A204.1 (cell line): ENCODE measurements at regions not wholly inside any gene's neighbourhood (a gene's known extent, or its start where the extent isn't known, plus 50 kb on each side); places are given as distances from the start of the nearest gene placed in this dataset.
"Not testable (repeated sequence)": the region's sequence is repeated elsewhere in the genome, so short reads cannot be mapped to it uniquely, and the experiment has no call there.

Experiments used
- FAIRE-seq: peaks from 2 replicates; lab custom pipeline; 2012; peaks lifted over from hg19 to GRCh38; lab: Jason Lieb, UNC

DNA sequence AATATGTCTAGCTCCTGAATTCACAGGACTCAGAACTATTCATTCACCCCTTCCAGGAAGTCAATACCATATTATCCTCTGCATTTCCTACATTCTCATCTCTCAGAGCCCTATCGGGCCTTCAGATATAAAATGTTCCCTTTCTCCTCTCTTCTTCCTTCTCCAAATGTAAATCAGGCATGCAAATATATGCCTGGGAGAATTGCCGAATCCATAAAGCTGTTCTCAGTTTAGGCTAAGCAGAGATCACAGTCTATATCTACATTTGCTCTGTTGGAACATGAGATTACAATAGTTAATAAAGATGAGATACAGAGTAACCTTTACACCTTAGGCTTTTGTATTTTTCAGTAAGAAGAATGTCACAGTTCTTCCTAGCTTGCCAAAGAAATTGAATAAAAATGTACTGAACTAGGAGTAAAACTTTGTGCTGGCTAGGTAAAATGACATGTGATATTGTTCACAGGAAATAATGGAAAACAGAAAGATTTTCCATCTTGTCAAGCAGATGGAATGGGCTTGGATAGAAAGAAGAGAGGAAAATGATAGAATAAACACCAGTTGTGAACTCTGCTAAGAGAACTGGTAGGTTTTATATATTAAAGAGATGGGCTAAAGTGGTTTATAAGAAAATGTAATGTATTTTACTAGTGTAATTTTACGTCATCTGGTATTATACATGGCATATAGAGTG, 161.5 kb downstream of the NRIP1 start:
- no peak for FAIRE-seq

DNA sequence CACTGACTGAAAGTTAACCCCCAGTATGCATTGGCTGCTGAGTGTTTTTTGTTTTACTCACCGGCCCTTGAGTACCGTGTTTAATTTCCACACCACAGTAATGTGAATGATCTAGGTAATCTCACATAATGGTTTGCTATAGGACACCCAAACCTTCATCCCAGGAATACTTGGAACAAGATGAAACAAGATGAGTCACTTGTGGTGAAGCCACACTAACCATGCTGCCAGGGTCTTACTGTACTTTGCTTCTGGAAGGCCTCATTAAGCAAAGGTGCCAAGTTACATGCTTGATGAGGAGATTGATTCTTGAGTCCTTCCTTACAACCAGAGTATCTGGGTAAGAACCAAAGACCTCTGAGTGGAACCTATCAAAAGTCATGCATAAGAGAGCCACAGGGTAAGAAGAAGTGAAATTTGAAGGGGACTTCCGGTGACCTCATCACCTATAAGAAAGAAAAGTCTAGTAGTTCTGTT, 163.3 kb downstream of the NRIP1 start:
- FAIRE-seq: no peak

DNA sequence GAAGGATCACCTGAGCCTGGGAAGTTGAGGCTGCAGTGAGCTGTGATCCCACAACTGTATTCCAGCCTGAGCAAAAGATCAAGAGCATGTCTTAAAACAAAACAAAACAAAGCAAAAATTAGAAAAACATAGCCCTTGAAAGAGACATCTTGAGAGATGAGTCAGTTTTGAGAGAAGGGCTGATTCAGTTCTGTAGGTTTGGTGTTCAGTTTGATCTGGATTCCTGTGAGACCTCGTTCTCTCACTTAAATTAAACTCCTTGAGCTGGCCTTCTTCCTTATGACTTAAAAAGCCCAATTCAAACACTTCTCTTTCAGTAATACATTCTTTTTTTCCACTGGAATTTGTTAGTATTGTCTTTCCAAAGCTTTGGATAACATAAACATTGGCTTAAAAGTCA, 164.2 kb downstream of the NRIP1 start:
- no peak for FAIRE-seq

DNA sequence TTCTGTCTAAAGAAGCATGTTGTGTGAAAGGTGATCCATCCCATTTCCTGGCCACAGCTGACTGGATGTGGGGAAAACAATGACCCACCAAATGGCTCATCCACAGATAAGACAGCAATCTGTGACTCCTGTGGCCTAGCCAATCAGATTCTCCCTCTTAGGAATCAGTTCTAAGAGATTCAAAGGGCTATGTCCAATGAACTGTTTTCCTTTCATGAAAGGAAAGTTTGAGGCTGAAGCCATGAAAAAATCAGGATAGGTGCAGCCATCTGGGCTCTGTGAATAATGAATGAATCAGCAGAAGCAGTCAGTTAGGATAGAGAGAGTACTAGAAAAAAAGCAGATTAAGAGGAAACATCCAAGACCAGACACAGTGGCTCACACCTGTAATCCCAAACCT, 164.7 kb downstream of the NRIP1 start:
- FAIRE-seq: no peak

DNA sequence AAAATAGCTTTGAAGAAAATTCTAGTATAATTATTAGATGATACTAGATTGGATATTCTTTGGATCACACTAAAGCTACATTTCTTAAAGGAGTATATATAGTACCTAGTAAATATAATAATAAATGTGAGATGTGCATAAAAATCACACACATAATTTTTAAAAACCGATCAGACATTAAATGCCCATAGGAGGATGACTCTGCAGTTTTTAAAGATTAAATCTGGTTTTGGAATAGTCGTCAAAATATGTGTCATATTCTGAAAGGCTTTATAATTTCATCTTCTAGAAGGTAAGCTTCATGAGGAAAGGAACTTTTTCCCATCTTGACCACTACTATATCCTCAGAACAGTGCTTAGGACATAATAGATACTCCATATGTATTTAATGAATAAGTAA, 169.0 kb downstream of the NRIP1 start:
- no peak for FAIRE-seq

DNA sequence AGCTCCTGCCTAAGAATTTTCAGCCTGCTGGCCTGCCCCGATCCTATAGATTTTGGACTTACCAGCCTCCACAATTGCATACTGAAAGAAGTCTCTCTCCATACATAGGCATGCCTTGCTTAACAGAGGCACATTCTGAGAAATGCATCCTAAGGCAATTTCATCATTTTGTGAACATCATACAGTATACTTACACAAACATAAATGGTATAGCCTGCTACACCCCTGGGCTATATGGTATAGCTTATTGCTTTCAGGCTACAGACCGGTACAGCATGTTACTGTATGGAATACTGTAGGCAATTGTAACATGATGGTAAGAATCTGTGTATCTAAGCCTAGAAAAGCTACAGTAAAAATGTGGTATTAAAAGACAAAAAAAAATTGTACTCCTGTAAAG, 174.7 kb downstream of the NRIP1 start:
- FAIRE-seq: no peak

DNA sequence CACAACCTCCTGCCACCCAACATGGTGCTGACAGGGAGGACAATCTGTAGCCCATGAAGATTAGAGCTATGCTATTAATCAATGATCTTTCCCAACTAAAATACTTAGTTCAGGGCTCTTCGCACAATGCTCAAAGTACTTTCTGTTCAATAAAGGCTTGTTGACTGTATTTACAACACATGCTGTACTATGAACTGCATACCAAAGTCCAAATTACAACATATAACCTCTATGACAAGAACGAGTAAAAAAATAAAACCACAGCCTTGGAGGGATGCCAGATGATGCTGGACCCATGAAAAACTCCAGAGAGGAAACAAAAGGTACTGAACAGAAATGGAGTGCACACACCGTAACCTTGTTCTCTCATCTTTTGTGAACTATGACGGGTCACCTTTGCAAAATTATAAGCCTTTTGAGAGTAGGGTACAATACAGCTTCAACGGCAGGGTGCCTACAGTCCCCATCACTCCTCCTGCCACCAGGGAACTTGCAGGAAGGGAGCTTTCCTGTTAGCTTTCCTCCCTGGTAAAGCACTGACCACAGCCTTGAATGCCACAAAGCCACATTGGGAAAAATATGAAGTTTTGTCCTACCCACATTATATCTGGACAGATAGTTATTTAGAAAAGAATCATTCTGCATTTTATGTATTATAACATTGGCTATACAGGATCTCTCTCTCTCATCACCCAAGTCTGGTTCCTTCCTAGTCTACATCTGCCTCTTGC, 175.6 kb downstream of the NRIP1 start:
- no peak for FAIRE-seq

DNA sequence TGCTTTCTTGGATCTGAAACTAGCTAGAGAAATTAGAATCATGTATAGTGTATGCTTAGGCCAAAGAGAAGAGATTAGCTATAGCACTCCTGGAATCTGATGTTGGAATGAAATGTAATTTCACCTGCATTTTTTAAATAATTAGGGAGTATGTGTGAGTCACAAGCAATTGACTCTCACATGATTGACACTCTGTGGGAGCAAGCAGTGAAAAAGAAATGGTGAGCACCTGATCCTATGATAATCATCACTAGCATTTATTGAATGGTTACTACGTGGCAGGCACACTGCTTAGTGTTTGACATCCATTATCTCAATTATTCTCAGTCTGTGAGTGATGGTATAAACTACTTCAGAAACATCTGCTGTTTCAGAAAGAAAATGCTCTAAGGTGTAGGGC, 176.6 kb downstream of the NRIP1 start:
- FAIRE-seq: no peak

DNA sequence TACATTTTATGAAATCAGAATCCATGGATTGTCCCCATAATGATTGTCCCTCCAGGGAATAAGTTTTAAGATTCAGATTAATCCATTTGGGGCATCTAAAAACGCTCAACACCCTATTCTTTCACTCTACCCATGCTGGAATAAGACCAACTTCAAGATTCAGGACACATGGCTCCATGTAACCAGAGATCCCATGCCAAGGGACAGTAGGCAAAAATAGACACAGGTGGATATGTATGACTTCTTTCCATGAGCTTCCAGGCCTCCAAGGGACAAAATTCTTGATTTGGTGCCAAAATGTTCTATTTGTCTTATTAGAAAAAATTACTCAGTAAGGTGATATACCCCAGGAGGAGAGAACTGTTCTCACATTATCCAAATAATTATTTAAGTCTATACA, 178.8 kb downstream of the NRIP1 start:
- FAIRE-seq: no peak

DNA sequence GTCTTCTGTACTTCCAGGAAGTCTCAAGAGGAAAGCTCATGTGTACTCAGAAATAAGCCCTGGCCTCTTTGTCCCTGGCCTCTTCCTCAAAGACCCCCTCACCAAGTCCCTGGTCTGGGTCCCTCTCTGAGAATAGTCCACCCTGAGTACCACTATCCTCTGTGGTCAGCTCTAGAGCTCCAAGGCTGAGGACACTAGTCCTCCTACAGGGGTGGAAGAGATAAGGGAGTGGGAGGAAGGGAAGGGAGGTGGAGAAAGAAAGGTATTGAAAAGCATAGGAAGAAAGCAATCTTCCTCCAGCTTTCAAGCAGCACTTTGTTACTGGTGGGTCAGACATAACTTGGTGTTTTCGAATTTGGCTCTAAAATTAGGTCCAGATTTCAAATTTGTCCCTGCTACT, 181.4 kb downstream of the NRIP1 start:
- FAIRE-seq: no peak

DNA sequence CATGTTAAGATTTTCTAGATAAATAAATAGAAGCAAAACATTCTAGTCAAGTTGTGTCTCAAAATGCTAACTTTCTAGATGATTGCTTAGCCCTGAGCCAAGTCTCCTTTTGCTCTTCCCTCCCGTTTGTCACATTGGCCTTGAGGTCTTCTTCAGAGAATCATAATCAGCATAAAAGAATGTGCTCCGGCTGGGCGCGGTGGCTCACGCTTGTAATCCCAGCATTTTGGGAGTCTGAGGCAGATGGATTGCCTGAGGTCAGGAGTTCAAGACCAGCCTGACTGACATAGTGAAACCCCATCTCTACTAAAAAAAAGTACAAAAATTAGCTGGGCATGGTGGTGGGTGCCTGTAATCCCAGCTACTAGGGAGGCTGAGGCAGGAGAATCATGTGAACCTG, 182.3 kb downstream of the NRIP1 start:
- not testable (repeated sequence) for FAIRE-seq

DNA sequence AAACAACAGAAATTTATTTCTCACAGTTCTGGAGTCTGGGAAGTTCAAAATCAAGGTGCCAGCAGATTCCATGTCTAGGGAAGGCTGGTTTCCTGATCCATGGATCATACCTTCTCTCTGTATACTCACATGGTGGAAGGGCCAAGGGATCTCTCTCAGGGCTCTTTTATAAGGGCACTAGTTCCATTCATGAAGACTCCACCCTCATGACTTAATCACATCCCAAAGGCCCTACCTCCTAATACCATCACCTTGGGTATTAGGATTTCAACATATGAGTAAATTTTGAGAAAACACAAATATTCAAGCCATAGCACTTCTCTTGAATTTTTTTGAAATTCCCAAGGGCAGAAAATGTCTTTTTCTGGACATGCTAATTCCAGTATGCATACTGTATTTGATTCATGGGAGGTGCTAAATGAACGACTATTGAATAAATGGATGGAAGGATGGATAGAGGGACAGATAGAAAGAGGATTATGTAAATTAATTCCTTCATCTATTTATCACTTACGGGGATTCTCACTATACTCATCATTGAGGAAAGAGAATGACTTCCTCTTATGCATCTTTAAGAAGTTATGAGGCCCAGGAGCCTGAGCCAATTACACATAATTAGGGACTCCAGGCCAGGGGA, 182.8 kb downstream of the NRIP1 start:
- FAIRE-seq: no peak

DNA sequence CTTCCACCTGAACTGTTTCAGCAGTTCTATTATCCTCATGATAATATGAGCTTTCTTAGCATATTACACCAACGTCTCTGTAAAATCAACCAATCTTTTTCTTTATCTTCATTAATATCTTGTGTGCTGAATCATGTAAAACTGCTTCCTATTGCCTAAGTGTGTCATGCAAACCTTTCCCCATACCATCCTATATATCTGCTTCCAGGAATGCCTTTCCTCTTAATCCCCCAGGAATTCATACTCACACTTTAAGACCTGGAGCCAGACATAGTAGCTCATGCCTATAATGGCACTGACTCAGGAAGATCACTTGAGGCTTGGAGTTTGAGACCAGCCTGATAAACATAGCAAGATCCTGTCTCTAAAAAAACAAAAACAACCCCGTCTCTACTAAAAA, 183.9 kb downstream of the NRIP1 start:
- FAIRE-seq: no peak

DNA sequence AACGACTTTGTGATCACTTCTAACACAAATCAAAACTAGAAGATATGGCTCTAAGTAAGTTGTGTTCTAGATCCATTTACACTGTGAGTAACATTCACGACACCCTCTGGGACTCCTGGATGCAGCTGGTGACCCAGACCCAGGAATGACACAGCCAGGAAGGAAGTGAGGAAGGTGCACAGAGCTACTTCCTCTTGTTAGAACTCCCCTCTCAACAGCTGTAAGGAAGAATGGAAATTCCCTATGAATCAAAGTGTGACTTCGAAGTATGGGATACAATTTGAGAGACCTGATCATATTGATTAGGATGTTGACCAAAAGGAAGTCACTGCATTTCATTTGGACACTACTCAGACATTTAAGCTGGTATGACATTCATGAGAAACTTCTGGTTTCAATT, 185.3 kb downstream of the NRIP1 start:
- no peak for FAIRE-seq

DNA sequence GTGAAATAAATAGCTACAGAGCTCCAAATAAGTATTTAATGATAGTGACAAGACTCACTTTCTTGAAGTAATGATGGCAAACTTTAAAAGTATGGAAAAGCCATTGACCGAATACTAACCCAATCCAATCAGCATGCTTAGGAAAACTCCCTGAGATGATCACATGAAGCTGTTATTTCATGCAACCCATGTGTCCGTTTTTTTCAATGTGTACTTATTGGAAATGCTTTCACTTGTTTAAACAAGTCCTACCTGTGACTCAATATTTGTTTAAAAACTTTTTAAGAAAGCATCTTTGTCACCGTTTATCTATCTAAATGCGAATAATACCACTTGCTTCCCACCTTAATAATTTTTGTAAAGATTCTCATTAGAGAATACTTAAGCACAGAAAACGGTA, 185.8 kb downstream of the NRIP1 start:
- FAIRE-seq: no peak

DNA sequence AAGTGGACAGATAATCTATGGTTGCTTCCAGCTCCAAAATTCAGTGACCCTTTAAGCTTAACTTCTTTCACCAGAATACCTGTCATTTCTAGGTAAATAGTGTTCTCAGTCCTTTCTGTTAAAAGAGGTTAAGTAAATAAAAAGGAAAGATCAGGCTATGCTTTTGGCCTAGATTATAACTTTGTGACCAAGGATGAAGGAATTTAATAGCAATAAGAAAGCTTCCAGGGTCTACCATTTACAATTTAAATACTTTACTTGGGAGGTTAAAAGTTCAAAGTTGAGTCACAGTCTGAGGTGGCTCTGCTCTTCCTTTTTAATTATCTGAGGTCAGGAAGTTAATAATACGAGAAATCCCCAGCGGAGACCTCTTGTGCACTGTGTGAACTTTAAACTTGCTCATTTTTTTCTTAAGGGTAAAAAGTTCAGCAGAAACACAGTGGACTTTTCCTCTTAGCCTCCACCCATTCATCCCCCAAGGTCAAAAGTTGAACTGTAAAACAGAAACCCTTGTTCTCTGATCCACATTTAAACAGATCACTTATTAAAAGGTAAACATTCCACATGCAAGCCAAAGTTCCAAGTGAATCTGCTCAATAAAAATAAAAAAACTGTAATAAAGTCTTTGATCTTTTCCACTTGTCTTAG, 187.1 kb downstream of the NRIP1 start:
- no peak for FAIRE-seq

DNA sequence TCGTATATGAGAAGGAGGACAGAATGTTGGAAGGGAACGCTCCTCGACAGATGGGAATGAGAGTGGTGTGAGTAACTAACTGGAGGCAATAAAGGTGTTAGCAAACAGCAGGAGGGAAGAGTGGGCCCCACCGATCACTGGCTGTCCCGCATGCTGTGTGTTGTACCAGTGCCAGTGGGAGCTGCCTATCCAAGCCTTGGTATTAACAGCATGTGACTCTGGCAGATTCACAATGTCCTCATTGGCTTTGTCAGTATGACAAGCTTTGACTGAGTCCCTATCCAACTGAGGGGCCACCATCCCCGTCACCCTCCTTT, 188.3 kb downstream of the NRIP1 start:
- no peak for FAIRE-seq

DNA sequence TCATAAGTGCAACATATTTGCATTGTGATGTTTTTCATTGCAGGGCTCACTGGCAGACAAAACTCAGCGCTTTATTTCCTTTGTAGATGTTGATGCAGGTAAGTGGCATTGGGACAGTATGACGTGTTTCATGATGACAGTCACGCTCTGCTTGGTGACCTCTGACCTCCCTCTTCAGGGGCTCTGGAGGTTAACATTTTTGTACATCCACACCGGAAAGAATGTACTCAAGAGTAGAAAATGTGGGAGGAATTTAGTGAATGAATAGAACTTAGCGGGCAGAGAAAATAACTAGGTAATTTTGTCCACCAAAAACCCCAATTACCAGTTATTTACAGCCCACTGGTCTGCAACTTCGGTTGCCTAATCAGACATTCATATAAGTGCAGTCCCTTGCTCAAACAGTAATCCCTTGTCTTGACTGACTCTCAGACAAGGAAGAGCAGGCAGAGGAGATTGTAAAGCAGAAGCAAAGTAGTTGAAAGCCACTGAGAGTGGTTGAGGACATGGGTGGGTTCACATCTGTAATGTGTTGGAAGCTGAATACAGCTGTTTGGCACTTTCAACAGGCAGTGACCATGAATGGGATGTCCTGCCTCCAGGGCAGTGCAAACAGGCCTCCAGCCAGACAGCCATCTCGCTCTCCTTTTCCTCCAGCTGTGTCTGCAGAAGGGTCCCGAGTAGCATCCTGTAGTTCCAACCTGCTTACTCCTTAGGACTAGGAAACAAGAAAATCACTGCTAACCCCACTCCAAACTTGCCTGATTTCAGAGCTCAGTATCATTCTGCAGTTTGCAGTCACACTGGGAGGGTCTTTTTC, 188.9 kb downstream of the NRIP1 start:
- no peak for FAIRE-seq

DNA sequence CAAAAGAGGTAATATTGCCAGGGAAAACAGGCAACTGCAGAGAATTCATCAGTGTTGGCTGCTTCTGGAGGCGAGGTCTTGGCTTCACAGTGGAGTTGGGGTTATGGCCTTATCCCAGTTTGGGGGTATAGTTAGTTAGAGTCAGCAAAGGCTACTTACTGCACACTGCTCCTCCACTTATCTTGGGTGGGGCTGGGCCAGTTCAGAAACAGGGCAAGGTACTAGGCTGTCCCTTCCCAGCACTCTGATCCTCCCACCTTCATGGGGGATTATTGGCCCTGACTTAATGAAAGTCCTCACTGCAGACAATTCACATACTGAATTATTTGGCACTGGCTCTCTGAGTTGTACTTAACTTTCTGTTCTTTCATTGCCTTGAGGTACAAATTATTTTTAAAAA, 189.6 kb downstream of the NRIP1 start:
- no peak for FAIRE-seq

DNA sequence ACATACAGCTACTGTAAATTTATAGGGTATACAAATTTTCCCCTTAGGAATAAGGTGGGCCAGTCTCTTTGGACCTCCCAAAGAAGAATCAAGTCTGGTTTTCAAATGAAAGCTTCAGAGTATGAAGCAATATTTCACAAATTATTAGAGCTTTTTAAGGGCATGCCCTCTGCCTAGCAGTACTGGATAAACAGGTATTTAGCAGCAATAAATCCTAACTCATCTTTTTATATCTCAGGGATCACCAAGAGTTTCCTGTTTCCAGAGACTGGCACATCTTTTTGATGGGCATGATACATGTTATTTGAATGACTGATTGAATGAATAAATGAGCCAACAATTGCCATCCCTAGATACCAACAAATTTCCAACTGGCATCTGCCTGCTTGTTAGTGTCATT, 190.4 kb downstream of the NRIP1 start:
- FAIRE-seq: no peak

DNA sequence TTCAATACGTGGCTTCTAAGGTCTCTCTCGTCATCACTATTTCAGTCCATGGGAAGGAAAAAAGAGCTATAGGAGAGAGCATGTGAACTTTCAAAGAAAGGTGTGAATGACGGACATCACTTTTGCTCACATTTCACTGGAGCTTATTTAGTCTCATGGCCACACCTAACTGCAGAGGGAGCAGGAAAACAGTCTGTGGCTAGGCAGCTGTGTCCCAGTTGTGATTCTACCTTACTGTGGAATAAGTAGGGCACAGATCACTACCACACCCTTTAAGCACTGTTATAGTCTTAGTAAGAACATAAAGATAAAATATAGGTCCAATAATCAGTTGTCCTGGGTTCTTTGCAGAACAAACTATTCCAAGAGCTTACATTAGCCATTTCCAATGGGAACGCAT, 192.9 kb downstream of the NRIP1 start:
- no peak for FAIRE-seq

DNA sequence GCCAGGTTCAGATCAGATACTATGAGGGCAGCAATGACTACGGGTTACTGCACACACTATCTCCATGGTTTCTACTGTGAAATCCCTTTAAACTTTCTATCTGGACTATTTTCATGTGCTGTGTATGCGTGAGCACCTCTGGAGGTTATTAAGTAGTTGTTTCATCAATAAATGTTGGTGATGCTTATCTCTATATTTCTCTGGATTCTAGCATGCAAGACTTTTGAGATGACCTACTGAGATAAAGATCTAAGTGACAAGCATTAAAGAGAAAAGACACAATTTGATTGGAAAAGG, 194.0 kb downstream of the NRIP1 start:
- FAIRE-seq: no peak
